HG03460 (cell line): ENCODE measurements at regions not wholly inside any gene's neighbourhood (a gene's known extent, or its start where the extent isn't known, plus 50 kb on each side); places are given as distances from the start of the nearest gene placed in this dataset.

Experiments
- ATAC-seq: cut with Tn5 transposase; IDR thresholded peaks from one replicate; pipeline ENCODE4 v1.9.1; 2021; ENCODE audit not compliant: unreplicated experiment

GRCh38 chr18:54020966-54021365 lies 203.5 kb downstream of the MBD2 start:
- no peak for ATAC-seq

DNA sequence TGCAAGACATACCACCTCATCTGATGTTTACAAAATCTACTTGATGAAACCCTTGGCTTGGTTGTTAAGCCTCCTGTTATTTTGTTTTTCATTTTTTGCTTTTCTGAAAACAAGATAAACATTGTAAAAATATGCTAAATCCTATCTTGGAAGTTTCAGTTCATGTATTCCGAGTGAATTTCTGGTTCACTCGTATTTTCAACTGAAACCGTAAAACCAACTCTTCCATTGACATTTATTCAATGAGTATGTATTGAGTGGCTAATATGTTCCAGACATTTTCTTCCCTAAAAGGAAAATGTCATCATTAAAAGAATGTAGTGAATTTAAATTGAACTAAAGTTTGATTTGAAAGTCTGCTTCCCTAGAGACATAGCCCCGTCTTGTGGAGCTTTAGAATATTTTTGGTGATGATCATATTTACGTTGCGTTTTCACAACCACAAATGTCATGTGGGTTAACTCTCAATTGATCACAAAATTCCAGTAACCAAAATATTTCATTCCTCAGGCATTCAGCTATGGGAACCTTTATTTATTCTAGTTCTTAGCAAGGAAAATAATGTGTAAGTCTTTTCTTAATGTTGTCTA lies 204.2 kb downstream of the MBD2 start:
- ATAC-seq: no peak

- no peak for ATAC-seq
Observed at GRCh38 chr18:54019641-54020040, 204.8 kb downstream of the MBD2 start.

DNA sequence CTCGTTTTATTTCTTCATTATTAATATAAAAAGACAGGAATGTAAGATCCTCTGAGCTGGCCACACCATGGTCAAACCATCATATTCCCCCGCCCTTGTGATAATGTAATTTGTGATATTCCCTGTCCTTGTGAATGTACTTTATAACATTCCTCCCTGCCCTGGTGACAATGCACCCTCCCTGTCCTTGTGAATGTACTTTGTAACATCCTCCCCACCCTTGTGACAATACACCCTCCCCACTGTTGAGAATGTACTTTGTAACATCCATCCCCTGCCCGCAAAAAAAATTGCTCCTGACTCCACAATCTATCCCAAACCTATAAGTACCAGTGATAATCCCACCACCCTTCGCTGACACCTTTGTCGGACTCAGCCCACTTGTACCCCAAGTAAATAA lies 211.0 kb downstream of the MBD2 start:
- no peak for ATAC-seq

DNA sequence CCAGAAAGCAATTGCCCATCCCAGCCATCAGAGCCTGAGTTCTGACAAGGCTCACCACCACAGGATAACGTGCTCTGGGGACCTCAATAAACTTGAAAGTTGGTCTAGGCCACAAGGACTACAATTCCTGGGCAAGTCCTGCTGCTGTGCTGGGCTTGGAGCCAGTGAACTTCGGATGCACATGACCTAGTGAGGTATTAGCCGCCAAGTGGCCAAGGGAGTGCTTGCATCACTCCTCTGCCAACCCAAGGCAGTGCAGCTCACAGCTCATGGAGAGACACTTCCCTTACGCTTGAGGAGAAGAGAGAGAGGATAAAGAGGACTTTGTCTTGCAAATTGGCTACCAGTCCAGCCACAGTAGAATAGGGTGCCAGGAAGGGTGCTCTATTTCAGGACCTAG lies 219.6 kb downstream of the MBD2 start:
- ATAC-seq: no peak

DNA sequence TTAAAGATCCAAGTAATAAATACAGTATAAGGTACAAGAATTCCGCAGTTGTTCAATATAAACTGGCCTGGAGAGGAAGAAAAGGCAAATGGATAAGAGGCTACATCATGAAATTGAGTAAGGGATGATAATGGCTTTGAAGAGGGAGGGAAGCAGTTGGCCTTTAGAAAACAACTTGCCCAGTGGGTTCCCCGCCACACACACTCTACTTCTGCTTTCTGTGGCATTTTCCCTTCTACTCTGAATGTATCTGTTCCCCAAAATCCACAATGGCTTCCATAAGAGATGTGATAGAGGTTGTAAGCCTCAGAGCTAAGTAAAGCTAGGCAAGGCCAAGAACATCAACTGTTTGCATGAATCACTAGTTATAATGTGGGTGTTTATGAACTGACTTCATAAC lies 221.3 kb downstream of the MBD2 start:
- ATAC-seq: no peak

- no peak for ATAC-seq
Observed at GRCh38 chr18:53997064-53997463, 227.4 kb downstream of the MBD2 start.

DNA sequence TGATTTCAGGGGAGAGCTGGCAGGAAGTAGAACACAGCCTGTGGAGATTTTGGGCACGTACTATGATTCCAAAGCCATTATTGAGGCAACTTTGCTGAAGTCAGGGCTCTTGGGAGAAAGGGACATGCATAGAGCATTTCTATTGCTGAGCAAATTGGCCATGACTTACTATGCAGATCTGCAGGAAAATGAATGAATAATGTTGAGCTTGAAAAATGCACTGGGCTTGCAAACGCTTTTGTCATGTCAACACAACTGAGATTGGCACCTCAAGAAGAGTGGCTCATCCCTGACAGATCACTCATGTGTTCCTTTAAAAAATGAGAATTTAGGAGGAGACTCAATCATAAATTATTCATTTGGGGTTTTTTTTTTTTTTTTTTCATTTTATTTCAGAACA lies 230.5 kb downstream of the MBD2 start:
- ATAC-seq: no peak

- no peak for ATAC-seq
Observed at GRCh38 chr18:53991805-53992204, 232.7 kb downstream of the MBD2 start.

GRCh38 chr18:53991202-53991601 lies 233.3 kb downstream of the MBD2 start:
- ATAC-seq: no peak

- ATAC-seq: no peak
Observed at GRCh38 chr18:53990485-53990884, 234.0 kb downstream of the MBD2 start.

DNA sequence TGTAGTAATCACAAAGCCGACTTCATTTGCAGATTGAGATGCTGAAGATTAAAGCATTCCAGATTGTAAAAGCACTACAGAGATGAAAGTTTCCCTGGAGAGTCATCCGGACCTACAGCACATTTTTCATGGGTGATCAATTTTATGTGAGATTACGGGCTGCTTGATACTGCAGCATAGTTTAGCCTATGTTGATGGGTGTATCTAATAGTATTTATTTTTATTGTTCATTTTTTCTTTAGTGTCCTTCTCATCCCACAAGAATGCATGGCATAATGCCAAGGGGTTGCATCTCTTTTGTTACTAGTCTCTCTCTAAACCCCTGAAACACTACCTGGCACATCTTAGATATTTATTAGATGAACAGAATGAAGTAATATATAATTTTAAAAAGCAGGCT lies 240.4 kb downstream of the MBD2 start:
- no peak for ATAC-seq

GRCh38 chr18:53971331-53971730 lies 253.1 kb downstream of the MBD2 start:
- no peak for ATAC-seq

- ATAC-seq: no peak
Observed at GRCh38 chr18:53952700-53953099, 271.8 kb downstream of the MBD2 start.

- ATAC-seq: no peak
Observed at GRCh38 chr18:53950545-53950944, 273.9 kb downstream of the MBD2 start.

DNA sequence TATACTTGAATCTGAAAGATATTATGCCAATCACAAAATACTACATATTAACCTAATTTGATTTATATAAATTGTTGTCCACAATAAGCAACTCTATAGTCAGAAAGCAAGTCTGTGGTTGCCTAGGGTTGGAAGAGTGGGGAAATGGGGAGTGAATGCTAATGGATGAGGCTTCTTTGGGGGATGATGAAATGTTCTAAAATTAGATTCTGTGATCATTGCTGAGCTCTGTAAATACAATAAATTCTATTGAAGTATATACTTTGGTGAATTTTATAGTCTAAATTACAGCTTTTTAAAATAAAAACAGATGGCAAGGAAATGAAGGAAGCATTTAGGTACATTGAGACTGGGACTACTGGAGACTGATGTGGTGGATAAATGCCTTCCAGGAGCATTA lies 275.5 kb downstream of the MBD2 start:
- ATAC-seq: no peak

- no peak for ATAC-seq
Observed at GRCh38 chr18:53947092-53947640, 277.3 kb downstream of the MBD2 start.

- ATAC-seq: no peak
Observed at GRCh38 chr18:53946594-53946993, 277.9 kb downstream of the MBD2 start.

DNA sequence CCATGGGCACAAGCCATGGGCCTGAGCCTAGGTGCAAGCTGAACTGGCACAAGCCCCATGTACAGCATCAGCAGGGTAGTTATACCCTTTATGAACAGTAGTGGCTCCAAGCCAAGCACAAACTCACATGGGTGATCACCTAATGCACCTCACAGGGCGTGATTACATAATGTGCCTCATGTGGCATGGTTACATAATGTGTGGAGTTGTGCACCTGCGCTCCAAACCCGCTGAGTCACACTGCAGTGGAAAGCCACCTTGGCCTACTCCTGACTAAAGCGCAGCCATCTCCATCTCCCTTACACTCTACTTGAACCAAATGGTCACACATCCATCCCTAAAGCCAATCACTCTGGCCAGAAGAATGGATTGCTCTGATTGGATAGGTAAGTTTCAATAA lies 279.7 kb downstream of the MBD2 start:
- ATAC-seq: no peak

DNA sequence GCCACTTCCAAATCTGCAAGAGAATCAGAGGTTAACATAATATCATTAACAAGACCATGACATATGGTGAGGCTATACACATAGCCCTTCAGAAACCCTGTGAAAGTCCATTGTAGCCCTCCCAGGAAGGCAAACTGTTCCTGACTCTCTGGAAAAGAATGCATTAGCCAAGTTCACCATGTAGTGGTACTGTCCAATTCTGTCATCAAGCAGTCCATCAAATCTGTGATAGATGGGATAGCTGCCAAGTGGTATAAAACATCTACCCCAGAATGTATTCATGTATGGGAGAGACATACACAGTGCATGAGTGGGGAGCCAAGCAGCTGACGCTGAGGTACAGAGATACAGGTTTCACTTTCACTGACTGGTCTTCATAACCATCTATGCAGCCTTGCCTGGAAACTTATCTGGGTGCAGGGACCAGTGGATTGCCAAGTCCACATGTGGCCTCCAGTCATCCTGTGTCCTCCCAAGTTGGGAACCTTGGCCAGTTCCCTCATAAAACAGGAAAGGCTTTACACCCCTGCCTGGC lies 281.1 kb downstream of the MBD2 start:
- no peak for ATAC-seq

- no peak for ATAC-seq
Observed at GRCh38 chr18:53941601-53942338, 282.7 kb downstream of the MBD2 start.

- no peak for ATAC-seq
Observed at GRCh38 chr18:53937037-53937436, 287.4 kb downstream of the MBD2 start.
